Inflammatory macrophage treated with lipopolysaccharide for 4 hours (primary cell): ENCODE measurements at regions not wholly inside any gene's neighbourhood (a gene's known extent, or its start where the extent isn't known, plus 50 kb on each side); places are given as distances from the start of the nearest gene placed in this dataset.
"Not testable (repeated sequence)": the region's sequence is repeated elsewhere in the genome, so short reads cannot be mapped to it uniquely, and the experiment has no call there.

ENCODE experiments used
- DNase-seq: peaks from one replicate; pipeline ENCODE4 v3.0.0-alpha.2; 2020

GRCh38 chr4:114252499-114252898 lies 273.1 kb upstream of the ARSJ start:
- DNase-seq: no peak

DNA sequence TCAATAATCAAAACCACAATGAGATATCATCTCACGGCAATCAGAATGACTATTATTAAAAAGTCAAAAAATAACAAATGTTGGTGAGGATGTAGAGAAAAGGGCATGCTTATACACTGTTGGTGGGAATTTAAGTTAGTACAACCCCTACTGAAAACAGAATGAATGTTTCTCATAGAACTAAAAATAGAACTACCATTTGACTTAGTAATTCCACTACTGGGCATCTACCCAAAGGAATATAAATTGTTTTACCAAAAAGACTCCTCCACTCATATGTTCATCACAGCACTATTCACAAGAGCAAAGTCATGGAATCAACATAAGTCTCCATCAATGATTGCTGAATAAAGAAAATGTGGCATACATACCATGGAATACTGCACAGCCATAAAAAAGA lies 278.1 kb upstream of the ARSJ start:
- DNase-seq: no peak

- not testable (repeated sequence) for DNase-seq
These were observed 283.0 kb upstream of the ARSJ start for GRCh38 chr4:114262421-114262820.

GRCh38 chr4:114263233-114263632 lies 283.8 kb upstream of the ARSJ start:
- no peak for DNase-seq

- no peak for DNase-seq
These were observed 285.0 kb upstream of the ARSJ start for GRCh38 chr4:114264452-114264851.

DNA sequence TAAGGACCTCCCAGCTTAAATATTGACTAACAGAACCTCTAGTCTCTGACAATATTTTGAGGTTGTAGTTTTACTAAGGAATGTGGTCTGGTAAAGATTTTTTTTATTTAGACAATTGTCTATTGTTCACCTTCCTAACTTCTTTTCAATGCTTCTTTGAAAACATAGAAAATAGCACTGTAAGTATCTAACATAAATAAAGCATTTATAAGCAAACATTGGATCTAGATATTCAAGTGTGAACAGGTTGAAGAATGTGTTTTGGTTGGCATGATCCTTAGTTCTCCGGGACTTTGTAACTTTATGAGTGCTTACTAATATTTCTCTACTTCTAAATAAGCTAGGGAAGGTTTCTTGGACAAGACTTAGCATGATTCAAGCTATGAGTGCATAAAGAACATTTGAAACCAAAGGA lies 285.4 kb upstream of the ARSJ start:
- no peak for DNase-seq

DNA sequence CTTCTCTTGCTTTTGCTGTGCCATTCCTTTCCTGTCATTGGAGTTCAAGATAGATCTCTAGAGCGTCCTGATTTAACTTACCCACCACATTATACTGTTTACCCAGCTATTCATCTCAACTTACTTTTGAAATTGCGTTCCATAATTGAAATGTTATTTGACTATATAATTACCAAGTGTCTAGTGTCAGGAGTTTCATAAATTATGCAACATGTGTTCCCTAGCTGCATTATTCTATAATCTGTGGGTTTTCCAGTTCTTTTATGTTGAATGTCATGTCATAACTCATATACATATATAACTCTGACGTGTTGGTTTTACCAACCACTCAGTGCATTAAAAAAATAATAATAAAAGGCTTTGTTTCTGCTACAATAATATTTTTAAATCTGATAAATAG lies 285.9 kb upstream of the ARSJ start:
- no peak for DNase-seq

- DNase-seq: no peak
These were observed 288.5 kb upstream of the ARSJ start for GRCh38 chr4:114267976-114268375.

GRCh38 chr4:114271031-114271430 lies 291.6 kb upstream of the ARSJ start:
- DNase-seq: no peak

GRCh38 chr4:114272226-114272625 lies 292.8 kb upstream of the ARSJ start:
- peak; percentile 25 for DNase-seq

DNA sequence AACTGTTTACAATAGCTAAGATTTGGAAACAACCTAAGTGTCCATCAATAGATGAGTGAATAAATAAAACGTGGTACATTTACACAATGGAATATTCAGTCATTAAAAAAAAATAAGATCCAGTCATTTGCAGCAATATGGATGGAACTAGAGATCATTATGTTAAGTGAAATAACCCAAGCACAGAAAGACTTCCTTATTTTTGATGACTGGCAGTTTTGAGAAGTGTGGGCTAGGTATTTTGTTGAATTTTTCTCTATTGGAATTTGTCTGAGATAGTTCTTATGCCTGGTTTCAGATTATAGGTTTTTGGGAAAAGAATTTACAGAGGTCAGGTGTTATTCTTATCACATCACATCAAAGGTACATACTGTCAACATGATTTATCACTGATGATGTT lies 293.8 kb upstream of the ARSJ start:
- no peak for DNase-seq

- DNase-seq: no peak
These were observed 298.2 kb upstream of the ARSJ start for GRCh38 chr4:114277690-114278089.

GRCh38 chr4:114279066-114279465 lies 299.6 kb upstream of the ARSJ start:
- no peak for DNase-seq

DNA sequence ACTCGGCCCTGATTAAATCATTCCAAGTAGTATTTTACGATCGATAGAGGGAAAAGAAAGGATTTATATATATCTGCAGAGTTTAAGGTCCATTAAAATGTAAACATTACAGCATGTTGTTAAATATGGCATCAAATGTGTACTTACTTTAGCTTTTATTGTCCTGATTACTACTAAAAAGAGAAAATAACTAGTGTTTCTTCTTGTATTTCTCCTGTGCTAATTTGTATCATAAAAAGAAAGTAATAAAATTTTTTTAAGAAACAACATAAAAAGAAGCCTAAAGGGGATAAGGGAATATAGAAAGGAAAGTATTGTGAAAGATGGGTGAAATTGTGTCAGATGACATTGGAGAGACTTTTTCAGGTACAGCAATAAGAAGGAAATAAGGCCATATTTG lies 300.3 kb upstream of the ARSJ start:
- DNase-seq: no peak

- no peak for DNase-seq
These were observed 301.2 kb upstream of the ARSJ start for GRCh38 chr4:114280645-114281044.

GRCh38 chr4:114281164-114281960 lies 301.9 kb upstream of the ARSJ start:
- DNase-seq: no peak

GRCh38 chr4:114282937-114283336 lies 303.5 kb upstream of the ARSJ start:
- DNase-seq: no peak

- DNase-seq: no peak
These were observed 305.2 kb upstream of the ARSJ start for GRCh38 chr4:114284629-114285028.

DNA sequence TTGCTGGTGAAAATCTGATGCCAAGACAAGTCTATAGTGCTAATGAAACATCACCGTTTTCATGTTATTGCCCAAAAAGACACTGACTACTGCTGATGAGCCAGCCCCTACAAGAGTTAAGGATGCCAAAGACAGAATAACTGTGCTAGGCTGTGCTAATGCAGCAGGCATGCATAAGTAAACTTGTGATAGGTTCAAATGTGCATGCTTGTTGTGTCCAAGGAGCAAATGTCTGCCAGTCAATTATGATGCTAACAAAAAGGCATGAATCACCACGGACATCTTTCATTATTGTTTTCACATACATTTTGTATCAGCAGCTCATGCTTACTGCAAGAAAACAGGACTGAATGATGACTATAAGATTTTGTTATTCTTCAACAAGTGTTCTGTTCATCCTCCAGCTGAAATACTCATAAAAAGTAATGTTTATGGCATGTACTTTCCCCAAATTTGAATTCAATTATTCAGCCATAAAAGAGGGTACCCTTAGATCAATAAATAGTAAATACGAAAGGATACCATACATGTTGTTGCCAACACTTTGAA lies 306.9 kb upstream of the ARSJ start:
- DNase-seq: no peak

DNA sequence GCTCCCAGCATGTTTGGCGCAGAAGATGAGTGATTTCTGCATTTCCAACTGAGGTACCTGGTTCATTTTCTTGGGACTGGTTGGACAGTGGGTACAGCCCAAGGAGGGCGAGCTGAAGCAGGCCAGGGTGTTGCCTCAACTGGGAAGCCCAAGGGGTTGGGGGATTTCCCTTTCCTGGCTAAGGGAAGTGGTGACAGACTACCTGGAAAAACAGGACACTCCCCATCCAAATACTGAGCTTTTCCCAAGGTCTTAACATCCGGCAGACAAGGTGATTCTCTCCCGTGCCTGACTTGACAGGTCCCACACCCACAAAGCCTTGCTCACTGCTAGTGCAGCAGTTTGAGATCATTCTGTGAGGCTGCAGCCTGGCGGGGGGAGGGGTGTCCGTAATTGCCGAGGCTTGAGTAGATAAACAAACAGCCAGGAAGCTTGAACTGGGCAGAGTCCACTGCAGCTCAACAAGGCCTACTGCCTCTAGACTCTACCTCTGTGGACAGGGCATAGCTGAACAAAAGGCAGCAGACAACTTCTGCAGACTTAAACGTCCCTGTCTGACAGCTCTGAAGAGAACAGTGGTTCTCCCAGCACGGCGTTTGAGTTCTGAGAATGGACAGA lies 307.7 kb upstream of the ARSJ start:
- DNase-seq: no peak

GRCh38 chr4:114296126-114296525 lies 302.5 kb upstream of the UGT8 start:
- no peak for DNase-seq

DNA sequence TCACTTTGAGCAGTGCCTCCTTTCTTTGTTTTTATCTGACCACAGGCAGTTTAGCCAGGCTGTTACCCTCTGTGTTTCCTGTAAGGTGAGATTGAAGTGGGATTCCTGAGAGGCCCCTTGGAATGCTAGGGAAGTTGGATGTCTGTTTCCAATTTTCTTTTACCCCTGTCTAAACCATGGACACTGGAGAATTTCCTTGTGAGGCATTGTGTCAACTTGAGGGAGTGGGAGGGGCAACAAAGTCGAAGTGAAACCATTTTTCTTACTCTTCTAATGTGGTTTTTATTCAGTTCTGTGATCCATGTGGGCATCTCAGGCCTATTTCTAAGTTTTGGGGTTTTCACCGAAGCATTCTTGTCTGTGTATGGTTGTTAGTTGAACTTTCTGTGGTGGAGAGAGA lies 296.1 kb upstream of the UGT8 start:
- DNase-seq: no peak

DNA sequence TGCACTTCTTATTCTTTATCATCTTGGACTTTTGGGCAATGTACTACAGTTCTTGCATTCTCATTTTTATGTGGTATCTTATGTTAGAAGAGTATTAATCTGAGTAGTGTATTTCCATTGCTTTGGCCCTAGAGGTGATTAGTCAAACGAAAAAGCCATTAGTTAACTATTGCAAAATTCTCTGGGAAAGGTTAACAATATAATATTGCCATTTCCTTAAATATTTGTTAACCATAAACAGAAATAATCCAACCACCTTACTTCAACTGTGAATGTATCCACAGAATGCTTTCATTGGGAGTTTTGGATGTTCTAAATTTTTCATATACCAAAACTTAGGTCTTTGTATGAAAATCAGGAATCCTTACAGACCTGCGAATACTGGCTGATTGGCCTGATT lies 294.6 kb upstream of the UGT8 start:
- no peak for DNase-seq

DNA sequence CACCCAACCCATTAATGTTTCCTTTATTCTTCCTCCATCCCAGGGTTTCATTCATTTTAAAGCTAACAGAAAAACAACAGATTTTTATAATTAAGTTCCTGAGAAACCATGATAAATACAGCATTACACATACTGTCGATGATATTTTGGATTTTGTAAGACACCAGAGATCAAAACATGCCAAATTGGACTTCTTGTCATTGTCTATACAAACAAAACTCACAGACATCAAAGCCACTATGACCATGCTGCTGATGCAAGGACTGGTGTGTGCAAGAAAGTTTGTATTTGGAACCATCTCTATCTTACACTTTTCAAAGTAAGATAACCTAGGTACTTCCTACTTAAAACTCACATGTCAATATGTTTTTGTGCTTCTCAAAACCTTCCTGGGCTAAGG lies 294.0 kb upstream of the UGT8 start:
- DNase-seq: no peak

GRCh38 chr4:114306946-114307345 lies 291.7 kb upstream of the UGT8 start:
- DNase-seq: no peak
